GM12873 (cell line): ENCODE measurements at regions not wholly inside any gene's neighbourhood (a gene's known extent, or its start where the extent isn't known, plus 50 kb on each side); places are given as distances from the start of the nearest gene placed in this dataset.

ENCODE experiments used
- TF ChIP-seq, protein P1 (sequence below): IDR thresholded peaks from 2 replicates; pipeline ENCODE4 v1.5.1; 2012; ENCODE audit warnings: low read depth, mild to moderate bottlenecking, moderate library complexity, low read length, control low read depth; ENCODE audit not compliant: insufficient read depth; ENCODE audit errors: missing control alignments

DNA sequence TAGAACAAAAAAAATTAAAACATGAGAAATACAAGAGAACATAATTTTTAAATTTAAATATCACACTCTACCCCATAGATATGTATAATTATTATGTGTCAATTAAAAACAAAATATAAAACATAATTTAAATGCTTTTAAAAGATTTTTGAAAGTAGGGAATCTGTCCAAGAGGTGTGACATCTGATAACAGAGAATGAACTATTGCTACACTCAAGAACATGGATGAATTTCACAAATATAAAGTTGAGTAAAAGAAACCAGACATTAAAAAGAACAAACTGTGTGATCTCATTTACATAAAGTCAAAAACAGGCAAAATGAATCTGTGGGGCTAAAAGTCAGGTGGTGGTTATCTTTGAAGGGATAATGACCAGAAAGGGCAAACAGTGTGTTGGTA, 106.5 kb upstream of the COL21A1 start:
- TF ChIP-seq, protein P1, sequence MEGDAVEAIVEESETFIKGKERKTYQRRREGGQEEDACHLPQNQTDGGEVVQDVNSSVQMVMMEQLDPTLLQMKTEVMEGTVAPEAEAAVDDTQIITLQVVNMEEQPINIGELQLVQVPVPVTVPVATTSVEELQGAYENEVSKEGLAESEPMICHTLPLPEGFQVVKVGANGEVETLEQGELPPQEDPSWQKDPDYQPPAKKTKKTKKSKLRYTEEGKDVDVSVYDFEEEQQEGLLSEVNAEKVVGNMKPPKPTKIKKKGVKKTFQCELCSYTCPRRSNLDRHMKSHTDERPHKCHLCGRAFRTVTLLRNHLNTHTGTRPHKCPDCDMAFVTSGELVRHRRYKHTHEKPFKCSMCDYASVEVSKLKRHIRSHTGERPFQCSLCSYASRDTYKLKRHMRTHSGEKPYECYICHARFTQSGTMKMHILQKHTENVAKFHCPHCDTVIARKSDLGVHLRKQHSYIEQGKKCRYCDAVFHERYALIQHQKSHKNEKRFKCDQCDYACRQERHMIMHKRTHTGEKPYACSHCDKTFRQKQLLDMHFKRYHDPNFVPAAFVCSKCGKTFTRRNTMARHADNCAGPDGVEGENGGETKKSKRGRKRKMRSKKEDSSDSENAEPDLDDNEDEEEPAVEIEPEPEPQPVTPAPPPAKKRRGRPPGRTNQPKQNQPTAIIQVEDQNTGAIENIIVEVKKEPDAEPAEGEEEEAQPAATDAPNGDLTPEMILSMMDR, result no peak

DNA sequence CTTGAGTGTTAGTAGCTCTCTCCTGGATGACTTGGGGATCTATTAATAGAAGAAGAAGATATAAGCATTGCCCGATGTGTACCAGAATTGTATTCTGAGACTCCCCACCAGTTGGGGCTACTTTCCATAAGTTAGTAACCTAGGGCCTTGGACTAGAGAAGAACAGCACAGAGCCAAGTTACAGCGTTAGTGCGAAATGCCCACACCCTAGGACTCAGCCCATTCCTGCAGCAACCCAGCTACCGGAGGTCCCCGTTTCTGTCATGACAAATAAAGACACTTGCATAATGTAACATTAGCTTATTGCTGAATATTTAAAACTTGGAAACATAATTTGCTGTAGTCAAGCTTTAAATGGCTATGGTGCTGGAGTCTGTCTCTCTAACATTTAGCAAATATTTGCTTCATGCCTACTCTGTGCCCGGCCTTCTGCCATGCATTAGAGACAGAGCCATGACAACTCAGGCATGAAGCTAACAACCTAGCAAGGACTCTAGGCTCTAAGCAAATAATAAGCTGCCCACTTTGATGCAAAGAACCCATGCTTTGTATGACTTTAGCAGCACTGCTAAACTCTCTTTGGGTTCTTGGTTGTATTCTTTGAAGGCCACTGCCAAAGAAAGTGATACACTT, 103.4 kb upstream of the COL21A1 start:
- TF ChIP-seq, protein P1, result no peak

DNA sequence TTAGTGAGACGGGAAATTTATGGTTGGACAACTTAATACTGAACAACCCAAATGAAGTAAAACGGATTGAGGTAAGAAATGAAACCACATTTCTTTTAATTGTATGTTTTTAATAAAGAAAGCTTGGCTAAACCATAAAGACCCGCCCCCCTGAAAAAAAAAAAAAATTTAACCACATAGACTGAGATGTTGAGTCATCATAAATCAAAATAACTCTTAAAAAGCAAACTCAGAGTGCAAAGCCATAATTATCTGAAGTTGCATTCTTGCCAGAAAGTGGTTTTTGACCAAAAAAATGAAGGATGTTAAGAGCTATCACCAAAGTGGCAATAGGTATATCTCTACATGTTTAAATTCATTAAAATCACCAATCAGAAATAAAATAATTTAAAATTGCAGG, 101.8 kb upstream of the COL21A1 start:
- TF ChIP-seq, protein P1, result no peak

DNA sequence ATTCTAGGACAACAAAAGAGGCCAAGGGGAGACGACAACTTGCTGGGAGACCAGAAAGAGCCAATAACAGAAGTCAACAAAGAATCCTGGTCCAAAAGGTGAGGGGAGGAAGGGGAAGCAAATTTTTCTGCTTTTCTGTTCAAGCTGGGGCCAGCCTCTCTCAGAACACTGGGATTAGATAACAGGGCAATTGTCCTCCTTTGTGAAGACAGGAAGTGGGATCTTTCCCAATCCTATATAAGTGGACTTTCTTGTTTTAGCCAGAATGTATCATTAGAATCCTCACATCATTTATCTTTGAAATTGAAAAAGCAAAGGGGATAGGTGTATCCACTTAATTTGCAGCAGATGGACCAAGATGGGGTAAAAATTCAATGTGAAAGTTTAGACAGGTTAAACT, 101.2 kb upstream of the COL21A1 start:
- TF ChIP-seq, protein P1, result no peak

DNA sequence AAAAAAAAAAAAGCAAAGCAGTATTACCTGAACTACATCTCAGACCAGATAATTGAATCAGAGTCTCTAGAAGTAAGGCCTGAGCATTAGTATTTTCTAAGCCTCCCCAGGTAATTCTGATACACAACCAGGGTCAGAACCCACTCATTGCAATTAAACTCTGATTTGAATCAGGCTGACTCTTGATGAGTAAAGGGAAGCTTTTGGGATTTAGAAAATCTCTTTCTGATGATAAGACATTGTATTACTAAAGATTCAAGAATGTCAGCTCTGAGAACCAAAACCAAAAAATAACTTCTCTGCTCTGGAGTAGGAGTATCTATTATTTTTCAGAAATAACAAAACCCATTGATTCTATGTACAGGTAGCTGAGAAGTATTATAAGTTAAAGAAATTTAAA, 100.1 kb upstream of the COL21A1 start:
- TF ChIP-seq, protein P1, result no peak

DNA sequence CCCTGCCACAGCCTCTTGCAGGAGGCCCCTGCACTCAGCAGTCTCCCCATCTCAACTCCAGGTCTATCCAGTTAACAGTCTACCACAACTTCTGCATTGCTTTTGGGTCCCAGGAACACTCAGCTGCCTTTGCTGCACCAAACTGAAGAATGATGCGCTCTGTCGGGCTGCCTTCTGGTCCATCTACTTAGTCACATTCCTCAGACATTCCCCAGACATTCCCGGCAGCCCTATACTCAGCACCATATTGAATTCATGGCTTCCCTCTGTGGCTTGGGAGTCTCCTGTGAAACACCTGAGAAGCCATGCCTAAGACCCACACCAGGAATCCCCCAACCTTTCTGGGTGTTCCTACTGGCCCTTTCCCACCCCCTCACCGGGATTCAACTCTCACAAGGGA, 99.6 kb upstream of the COL21A1 start:
- TF ChIP-seq, protein P1, result no peak

DNA sequence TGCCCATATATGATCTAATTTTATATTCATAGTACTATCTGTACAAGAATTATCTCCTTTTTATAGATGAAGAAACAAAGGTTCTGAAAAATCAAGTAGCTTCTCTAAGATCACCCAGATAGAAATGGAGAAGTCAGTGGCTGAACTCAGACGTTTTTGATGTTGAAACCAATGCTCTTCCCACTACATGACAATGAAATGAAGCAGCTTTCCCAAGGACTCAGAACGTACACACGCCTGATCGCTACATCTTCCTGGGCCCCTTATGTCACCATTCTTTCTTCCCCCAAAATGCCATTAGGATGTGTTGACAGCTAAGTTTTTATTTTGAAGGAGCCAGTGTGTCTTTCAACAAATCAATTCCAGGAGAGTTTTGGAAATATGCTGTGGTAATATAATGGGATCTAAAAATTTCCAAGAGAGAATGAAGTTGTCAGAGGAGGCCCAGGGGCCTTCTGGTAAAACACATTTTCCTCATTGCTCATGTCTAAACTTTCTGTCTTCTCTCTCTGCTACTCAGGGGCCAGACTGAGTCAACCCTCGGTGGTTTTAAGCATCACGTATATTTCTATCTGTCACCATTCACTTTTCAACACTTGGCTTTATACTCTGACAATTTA, 98.1 kb upstream of the COL21A1 start:
- TF ChIP-seq, protein P1, result no peak
